Naive thymus-derived CD4-positive, alpha-beta T cell (primary cell): ENCODE measurements at regions not wholly inside any gene's neighbourhood (a gene's known extent, or its start where the extent isn't known, plus 50 kb on each side); places are given as distances from the start of the nearest gene placed in this dataset.

Experiments
- ATAC-seq: fragments of 150-1000 bp; cut with Tn5 transposase; 2 replicates; pipeline ENCODE4 v1.10.0; 2021; ENCODE audit warnings: mild to moderate bottlenecking, moderate library complexity
- CTCF ChIA-PET: fragments of 350-600 bp; sonication (Branson Sonifier 250); formaldehyde crosslinking; loops from one replicate; lab custom pipeline; 2021; ENCODE audit warnings: antibody characterized with exemption; lab: Charles Lee
- POLR2A ChIA-PET: fragments of 350-600 bp; sonication (Branson Sonifier 250); formaldehyde crosslinking; loops from one replicate; lab custom pipeline; 2021; ENCODE audit warnings: antibody characterized with exemption, inconsistent platforms; lab: Charles Lee
- DNase-seq, 9 donors: peaks; one replicate each; pipeline versions ENCODE4 v3.0.0 to v3.0.0-alpha.2; 2020 to 2022; ENCODE audit warnings: mixed read lengths in 1 of 9
- H3K27ac ChIP-seq: one replicate; pipeline ENCODE4 v1.7.0; 2013; ENCODE audit warnings: mild to moderate bottlenecking, low read depth, low read length, moderate library complexity
- H3K27me3 ChIP-seq, 2 donors: one replicate each; pipeline ENCODE4 v1.7.0; 2013; ENCODE audit warnings: low read length in 2 of 2, mild to moderate bottlenecking in 2 of 2, moderate library complexity in 2 of 2; ENCODE audit not compliant: control insufficient read depth in 2 of 2, insufficient read depth in 2 of 2
- H3K36me3 ChIP-seq, 3 experiments: 1 replicate in 2 of 3; 2 replicates in 1 of 3; pipeline ENCODE4 v1.7.0; 2013; ENCODE audit warnings: low read length in 3 of 3, mild to moderate bottlenecking in 3 of 3, moderate library complexity in 1 of 3; ENCODE audit not compliant: insufficient read depth in 3 of 3, control insufficient read depth in 2 of 3
- H3K4me1 ChIP-seq, 2 donors: one replicate each; pipeline ENCODE4 v1.7.0; 2013; ENCODE audit warnings: low read length in 2 of 2, mild to moderate bottlenecking in 2 of 2, moderate library complexity in 1 of 2; ENCODE audit not compliant: control insufficient read depth in 2 of 2, insufficient read depth in 2 of 2
- H3K4me3 ChIP-seq: 2 replicates; pipeline ENCODE4 v1.7.0; 2013; ENCODE audit warnings: mild to moderate bottlenecking, low read length
- H3K9me3 ChIP-seq, 3 experiments: 1 replicate in 2 of 3; 2 replicates in 1 of 3; pipeline ENCODE4 v1.7.0; 2013; ENCODE audit warnings: low read length in 3 of 3; ENCODE audit not compliant: control insufficient read depth in 2 of 3
- H3K27ac Mint-ChIP-seq, 9 donors: one replicate each; pipeline ENCODE4 v1.8.0; 2020 to 2022; ENCODE audit warnings: mixed read lengths in 9 of 9, mild to moderate bottlenecking in 8 of 9, moderate library complexity in 5 of 9, inconsistent platforms in 2 of 9
- H3K27me3 Mint-ChIP-seq, 5 donors: one replicate each; pipeline ENCODE4 v1.8.0; 2021 to 2022; ENCODE audit warnings: mixed read lengths in 5 of 5, mild to moderate bottlenecking in 1 of 5
- H3K36me3 Mint-ChIP-seq, 5 donors: one replicate each; pipeline ENCODE4 v1.8.0; 2020 to 2022; ENCODE audit warnings: mixed read lengths in 5 of 5, mild to moderate bottlenecking in 3 of 5, inconsistent platforms in 1 of 5
- H3K4me1 Mint-ChIP-seq, 7 donors: one replicate each; pipeline ENCODE4 v1.8.0; 2020 to 2022; ENCODE audit warnings: mixed read lengths in 7 of 7, mild to moderate bottlenecking in 3 of 7, inconsistent platforms in 1 of 7
- H3K4me3 Mint-ChIP-seq, 10 donors: one replicate each; pipeline ENCODE4 v1.8.0; 2020 to 2022; ENCODE audit warnings: mild to moderate bottlenecking in 10 of 10, mixed read lengths in 10 of 10, moderate library complexity in 6 of 10, inconsistent platforms in 2 of 10
- H3K9me3 Mint-ChIP-seq, 11 donors: one replicate each; pipeline ENCODE4 v1.8.0; 2020 to 2022; ENCODE audit warnings: mixed read lengths in 11 of 11, mild to moderate bottlenecking in 4 of 11, inconsistent platforms in 1 of 11, moderate library complexity in 1 of 11
- intact Hi-C, 2 donors: fragments of 100-400 bp; cut with micrococcal nuclease; formaldehyde crosslinking; loops; one replicate each; pipeline ENCODE4 v1.15.1; 2023

- Mint-ChIP-seq H3K4me1 (no peaks in the 10 kb centered on the region), H3K36me3 (peaks cover 0 to 8% (median 0%) of the 10 kb centered on the region in 5 donors), H3K27me3 (no peaks in the 10 kb centered on the region), H3K9me3 (peaks cover 2 to 42% (median 20%) of the 10 kb centered on the region in 11 donors), H3K27ac (no peak overlapping the region), H3K4me3 (no peak overlapping the region)
- no peak for ATAC-seq
- no peaks in the 10 kb centered on the region for H3K36me3 ChIP-seq
- no peak overlapping the region for H3K27ac ChIP-seq
- H3K27me3 ChIP-seq = no peaks in the 10 kb centered on the region
- DNase-seq = no peak
- peaks cover 0 to 7% (median 0%) of the 10 kb centered on the region in 3 experiments for H3K9me3 ChIP-seq
- no peak overlapping the region for H3K4me3 ChIP-seq
- ChIA-PET CTCF (no interaction called here), POLR2A (no interaction called here)
- H3K4me1 ChIP-seq = no peaks in the 10 kb centered on the region
- intact Hi-C loops = loop anchor here in 1 of 2 donors (1.0 kb wide), 1 partner anchor 24 kb away; no protein-coding TSS in a partner anchor
These were observed 135.7 kb upstream of the ANXA10 start for GRCh38 chr4:167956676-167957075.

- CTCF ChIA-PET = no interaction called here
- POLR2A ChIA-PET = no interaction called here
- no peak for DNase-seq
- Mint-ChIP-seq H3K27ac (no peak overlapping the region), H3K4me1 (no peaks in the 10 kb centered on the region), H3K4me3 (no peak overlapping the region), H3K36me3 (no peaks in the 10 kb centered on the region), H3K27me3 (no peaks in the 10 kb centered on the region), H3K9me3 (peaks cover 0 to 19% (median 3%) of the 10 kb centered on the region in 11 donors)
- Histone ChIP-seq H3K36me3 (no peaks in the 10 kb centered on the region), H3K4me3 (no peak overlapping the region), H3K4me1 (no peaks in the 10 kb centered on the region), H3K9me3 (no peaks in the 10 kb centered on the region), H3K27me3 (no peaks in the 10 kb centered on the region), H3K27ac (no peak overlapping the region)
- ATAC-seq = no peak
- intact Hi-C loops = no loop called here
These were observed 127.5 kb upstream of the ANXA10 start for GRCh38 chr4:167964766-167965373.

DNA sequence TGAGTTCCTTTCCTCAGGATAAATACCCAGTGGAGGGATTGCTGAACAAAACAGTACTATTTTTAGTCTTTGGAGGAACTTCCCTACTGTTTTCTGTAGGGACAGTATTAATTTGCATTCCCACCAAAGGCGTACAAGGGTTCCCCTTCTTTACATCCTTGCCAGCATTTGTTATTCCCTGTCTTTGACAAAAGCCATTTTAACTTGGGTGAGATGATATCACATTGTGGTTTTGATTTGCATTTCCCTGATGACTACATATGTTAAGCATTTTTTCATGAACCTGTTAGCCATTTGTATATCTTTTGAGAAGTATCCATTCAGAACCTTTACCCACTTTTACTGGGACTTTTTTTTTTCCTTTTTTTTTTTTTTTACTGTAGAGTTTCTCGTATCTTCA, 126.2 kb upstream of the ANXA10 start:
- Mint-ChIP-seq H3K27me3 (no peaks in the 10 kb centered on the region), H3K4me1 (no peaks in the 10 kb centered on the region), H3K36me3 (no peaks in the 10 kb centered on the region), H3K27ac (no peak overlapping the region), H3K9me3 (peaks cover 0 to 23% (median 4%) of the 10 kb centered on the region in 11 donors), H3K4me3 (no peak overlapping the region)
- Histone ChIP-seq H3K9me3 (no peaks in the 10 kb centered on the region), H3K36me3 (no peaks in the 10 kb centered on the region), H3K27me3 (no peaks in the 10 kb centered on the region), H3K4me3 (no peak overlapping the region), H3K27ac (no peak overlapping the region), H3K4me1 (no peaks in the 10 kb centered on the region)
- ChIA-PET CTCF (no interaction called here), POLR2A (no interaction called here)
- intact Hi-C loops = no loop called here
- no peak for DNase-seq
- no peak for ATAC-seq

GRCh38 chr4:167973513-167973912, 118.8 kb upstream of the ANXA10 start:
- no peaks in the 10 kb centered on the region for H3K4me1 ChIP-seq
- H3K4me3 Mint-ChIP-seq = no peak overlapping the region
- CTCF ChIA-PET = no interaction called here
- H3K4me3 ChIP-seq = no peak overlapping the region
- DNase-seq = no peak
- no peaks in the 10 kb centered on the region for H3K36me3 ChIP-seq
- POLR2A ChIA-PET = no interaction called here
- no peak overlapping the region for H3K27ac ChIP-seq
- H3K9me3 ChIP-seq = no peaks in the 10 kb centered on the region
- H3K9me3 Mint-ChIP-seq = peaks cover 3 to 72% (median 29%) of the 10 kb centered on the region in 11 donors
- no peaks in the 10 kb centered on the region for H3K27me3 Mint-ChIP-seq
- no peaks in the 10 kb centered on the region for H3K27me3 ChIP-seq
- ATAC-seq = no peak
- intact Hi-C loops = no loop called here
- H3K27ac Mint-ChIP-seq = no peak overlapping the region
- no peaks in the 10 kb centered on the region for H3K4me1 Mint-ChIP-seq
- H3K36me3 Mint-ChIP-seq = peaks cover 0 to 3% (median 0%) of the 10 kb centered on the region in 5 donors

DNA sequence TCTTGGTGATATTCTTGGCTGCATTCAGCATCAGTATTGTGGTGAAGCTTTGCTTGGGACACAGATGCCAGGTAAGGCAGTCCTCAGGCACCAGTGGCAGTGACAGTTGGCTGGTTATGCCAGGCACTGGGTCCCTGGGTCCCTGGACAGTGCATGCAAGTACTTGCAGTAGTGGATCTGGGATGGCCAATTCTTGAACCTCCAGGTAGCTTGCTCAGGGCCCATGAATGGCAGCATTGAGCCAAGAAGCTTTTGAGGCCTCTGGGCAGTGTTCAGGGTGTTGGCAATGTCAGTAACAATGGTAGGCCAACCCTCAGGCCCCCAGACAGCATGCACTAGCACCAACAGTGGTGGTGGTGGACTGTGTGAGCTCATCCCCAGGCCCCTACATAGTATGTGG, 106.8 kb upstream of the ANXA10 start:
- ATAC-seq (no peak), DNase-seq (no peak)
- Histone ChIP-seq H3K4me3 (no peak overlapping the region), H3K27me3 (no peaks in the 10 kb centered on the region), H3K27ac (no peak overlapping the region), H3K9me3 (peaks cover 0 to 4% (median 0%) of the 10 kb centered on the region in 3 experiments), H3K36me3 (no peaks in the 10 kb centered on the region), H3K4me1 (no peaks in the 10 kb centered on the region)
- H3K27me3 Mint-ChIP-seq = no peaks in the 10 kb centered on the region
- peaks cover 1 to 31% (median 11%) of the 10 kb centered on the region in 11 donors for H3K9me3 Mint-ChIP-seq
- no peak overlapping the region for H3K4me3 Mint-ChIP-seq
- CTCF ChIA-PET = no interaction called here
- intact Hi-C loops = loop anchor here in 1 of 2 donors (10.0 kb wide), 1 partner anchor 221 kb away; no protein-coding TSS in a partner anchor
- POLR2A ChIA-PET = no interaction called here
- H3K36me3 Mint-ChIP-seq = no peaks in the 10 kb centered on the region
- no peak overlapping the region for H3K27ac Mint-ChIP-seq
- no peaks in the 10 kb centered on the region for H3K4me1 Mint-ChIP-seq

DNA sequence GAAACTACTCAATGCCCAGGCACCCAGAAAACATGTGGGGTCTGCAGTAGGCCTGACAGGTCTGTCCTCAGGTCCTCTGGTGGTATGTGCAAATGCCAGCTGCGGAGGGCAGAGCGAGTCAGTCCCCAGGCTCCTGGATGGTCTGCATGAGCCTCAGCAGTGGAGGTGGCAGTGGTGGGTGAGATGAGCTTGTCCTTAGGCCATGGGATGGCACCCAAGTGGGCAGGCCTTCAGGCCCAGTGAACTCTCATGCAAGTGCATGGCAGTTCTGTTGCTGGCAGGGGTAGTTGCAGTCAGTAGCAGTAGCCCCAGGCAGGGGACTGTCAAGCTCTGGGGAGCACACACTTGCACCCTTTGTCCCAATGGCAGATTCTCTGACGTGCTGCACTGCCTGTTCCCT, 106.3 kb upstream of the ANXA10 start:
- Mint-ChIP-seq H3K4me1 (no peaks in the 10 kb centered on the region), H3K9me3 (peaks cover 1 to 31% (median 11%) of the 10 kb centered on the region in 11 donors), H3K27me3 (no peaks in the 10 kb centered on the region), H3K27ac (no peak overlapping the region), H3K36me3 (no peaks in the 10 kb centered on the region), H3K4me3 (no peak overlapping the region)
- Histone ChIP-seq H3K4me1 (no peaks in the 10 kb centered on the region), H3K36me3 (no peaks in the 10 kb centered on the region), H3K27me3 (no peaks in the 10 kb centered on the region), H3K27ac (no peak overlapping the region), H3K9me3 (peaks cover 0 to 4% (median 0%) of the 10 kb centered on the region in 3 experiments), H3K4me3 (no peak overlapping the region)
- CTCF ChIA-PET = no interaction called here
- DNase-seq (no peak), ATAC-seq (no peak)
- intact Hi-C loops = loop anchor here in 1 of 2 donors (10.0 kb wide), 1 partner anchor 221 kb away; no protein-coding TSS in a partner anchor
- POLR2A ChIA-PET = no interaction called here

GRCh38 chr4:167987285-167987684, 105.1 kb upstream of the ANXA10 start:
- CTCF ChIA-PET = no interaction called here
- Histone ChIP-seq H3K27me3 (no peaks in the 10 kb centered on the region), H3K4me3 (no peak overlapping the region), H3K4me1 (no peaks in the 10 kb centered on the region), H3K9me3 (peaks cover 0 to 4% (median 0%) of the 10 kb centered on the region in 3 experiments), H3K36me3 (no peaks in the 10 kb centered on the region), H3K27ac (no peak overlapping the region)
- Mint-ChIP-seq H3K27ac (no peak overlapping the region), H3K4me1 (no peaks in the 10 kb centered on the region), H3K36me3 (no peaks in the 10 kb centered on the region), H3K27me3 (no peaks in the 10 kb centered on the region), H3K9me3 (peaks cover 1 to 24% (median 8%) of the 10 kb centered on the region in 11 donors), H3K4me3 (no peak overlapping the region)
- intact Hi-C loops = loop anchor here in 1 of 2 donors (10.0 kb wide), 1 partner anchor 222 kb away; no protein-coding TSS in a partner anchor
- POLR2A ChIA-PET = no interaction called here
- ATAC-seq (no peak), DNase-seq (no peak)
